ENCODE measurements at regions not wholly inside any gene's neighbourhood (a gene's known extent, or its start where the extent isn't known, plus 50 kb on each side); places are given as distances from the start of the nearest gene placed in this dataset.
"Not testable (repeated sequence)": the region's sequence is repeated elsewhere in the genome, so short reads cannot be mapped to it uniquely, and the experiment has no call there.

- DNase-seq (ENCODE audit: low read depth), result no peak
Observed at GRCh38 chr12:42030588-42030987, 114.1 kb downstream of the GXYLT1 start.

GRCh38 chr12:42027546-42027945 is 117.1 kb downstream of the GXYLT1 start:
- no peak for DNase-seq (ENCODE audit: low read depth)

GRCh38 chr12:42024495-42024830 is 120.2 kb downstream of the GXYLT1 start:
- no peak for DNase-seq (ENCODE audit: low read depth)

GRCh38 chr12:42023733-42024494 is 120.8 kb downstream of the GXYLT1 start:
- DNase-seq (ENCODE audit: low read depth), result peak; percentile 40

- not testable (repeated sequence) for DNase-seq (ENCODE audit: low read depth)
Observed at GRCh38 chr12:42021937-42022336, 122.7 kb downstream of the GXYLT1 start.

- no peak for DNase-seq (ENCODE audit: low read depth)
Observed at GRCh38 chr12:42021469-42021868, 123.2 kb downstream of the GXYLT1 start.

- DNase-seq (ENCODE audit: low read depth), result no peak
Observed at GRCh38 chr12:42020226-42020625, 124.4 kb downstream of the GXYLT1 start.

GRCh38 chr12:42019746-42020145 is 124.9 kb downstream of the GXYLT1 start:
- DNase-seq (ENCODE audit: low read depth), result no peak

GRCh38 chr12:42017051-42017450 is 127.6 kb downstream of the GXYLT1 start:
- no peak for DNase-seq (ENCODE audit: low read depth)

GRCh38 chr12:42015051-42015461 is 129.6 kb downstream of the GXYLT1 start:
- DNase-seq (ENCODE audit: low read depth), result no peak

- DNase-seq (ENCODE audit: low read depth), result not testable (repeated sequence)
Observed at GRCh38 chr12:42012501-42012900, 132.2 kb downstream of the GXYLT1 start.

- DNase-seq (ENCODE audit: low read depth), result no peak
Observed at GRCh38 chr12:42010715-42011114, 134.0 kb downstream of the GXYLT1 start.

GRCh38 chr12:42010257-42010656 is 134.4 kb downstream of the GXYLT1 start:
- no peak for DNase-seq (ENCODE audit: low read depth)

- no peak for DNase-seq (ENCODE audit: low read depth)
Observed at GRCh38 chr12:42008996-42009395, 135.7 kb downstream of the GXYLT1 start.

- no peak for DNase-seq (ENCODE audit: low read depth)
Observed at GRCh38 chr12:42003031-42003430, 141.6 kb downstream of the GXYLT1 start.

GRCh38 chr12:42002563-42002962 is 142.1 kb downstream of the GXYLT1 start:
- DNase-seq (ENCODE audit: low read depth), result no peak

- DNase-seq (ENCODE audit: low read depth), result no peak
Observed at GRCh38 chr12:41998436-41998835, 146.2 kb downstream of the GXYLT1 start.

GRCh38 chr12:41993283-41993682 is 151.4 kb downstream of the GXYLT1 start:
- DNase-seq (ENCODE audit: low read depth), result no peak

GRCh38 chr12:41992692-41993215 is 151.9 kb downstream of the GXYLT1 start:
- no peak for DNase-seq (ENCODE audit: low read depth)

GRCh38 chr12:41992022-41992421 is 152.7 kb downstream of the GXYLT1 start:
- DNase-seq (ENCODE audit: low read depth), result no peak

- no peak for DNase-seq (ENCODE audit: low read depth)
Observed at GRCh38 chr12:41988715-41989114, 156.0 kb downstream of the GXYLT1 start.

- not testable (repeated sequence) for DNase-seq (ENCODE audit: low read depth)
Observed at GRCh38 chr12:41986513-41986912, 158.2 kb downstream of the GXYLT1 start.

GRCh38 chr12:41983856-41984255 is 160.8 kb downstream of the GXYLT1 start:
- DNase-seq (ENCODE audit: low read depth), result no peak

GRCh38 chr12:41983394-41983793 is 161.3 kb downstream of the GXYLT1 start:
- DNase-seq (ENCODE audit: low read depth), result no peak

All from stromal cell of bone marrow (primary cell).